ENCODE measurements at regions not wholly inside any gene's neighbourhood (a gene's known extent, or its start where the extent isn't known, plus 50 kb on each side); places are given as distances from the start of the nearest gene placed in this dataset.
"Not testable (repeated sequence)": the region's sequence is repeated elsewhere in the genome, so short reads cannot be mapped to it uniquely, and the experiment has no call there.

DNA sequence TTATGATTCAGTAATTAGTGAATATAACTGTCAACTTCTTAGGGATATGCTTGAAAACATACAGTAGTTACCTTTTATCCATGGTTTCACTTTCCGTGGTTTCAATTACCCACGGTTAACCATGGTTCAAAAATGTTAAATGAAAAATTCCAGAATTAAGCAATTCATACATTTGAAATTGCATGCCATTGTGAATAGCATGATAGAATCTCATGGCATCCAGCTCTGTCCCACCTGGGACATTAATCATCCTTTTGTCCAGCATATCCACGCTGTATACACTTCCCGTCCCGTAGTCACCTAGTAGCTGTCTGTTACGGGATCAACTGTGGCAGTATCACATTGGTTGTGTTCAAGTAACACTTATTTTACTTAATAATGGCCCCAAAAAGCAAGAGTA lies 781.7 kb upstream of the CITED2 start:
- no peak for TF ChIP-seq CTCF (IDR thresholded peaks at IDR 0.05)
- no peak for TF ChIP-seq POLR2A (IDR thresholded peaks at IDR 0.05)
- no peaks in the 10 kb centered on the region for H3K27me3 ChIP-seq
- no peak overlapping the region for H3K27ac ChIP-seq
- H3K36me3 ChIP-seq = no peaks in the 10 kb centered on the region
- peaks cover 0 to 11% (median 0%) of the 10 kb centered on the region in 12 donors for H3K9me3 ChIP-seq
- intact Hi-C loops (cut with DNase I) = no loop called here
- DNase-seq = no peak
- H3K4me3 ChIP-seq = no peak overlapping the region
- WGBS, 4 donors = 95 to 98% (median 97%) methylated on average over 6 of the region's 6 CpGs
- H3K4me1 ChIP-seq = no peaks in the 10 kb centered on the region
- no peak for ATAC-seq

- Histone ChIP-seq H3K36me3 (no peaks in the 10 kb centered on the region), H3K27me3 (no peaks in the 10 kb centered on the region), H3K4me1 (no peaks in the 10 kb centered on the region), H3K4me3 (no peak overlapping the region), H3K9me3 (peaks cover 0 to 11% (median 0%) of the 10 kb centered on the region in 12 donors), H3K27ac (no peak overlapping the region)
- no peak for DNase-seq
- no peak for TF ChIP-seq CTCF (IDR thresholded peaks at IDR 0.05)
- no peak for TF ChIP-seq POLR2A (IDR thresholded peaks at IDR 0.05)
- ATAC-seq = no peak
- intact Hi-C loops (cut with DNase I) = no loop called here
Measured at GRCh38 chr6:140155451-140156126, 781.1 kb upstream of the CITED2 start.

DNA sequence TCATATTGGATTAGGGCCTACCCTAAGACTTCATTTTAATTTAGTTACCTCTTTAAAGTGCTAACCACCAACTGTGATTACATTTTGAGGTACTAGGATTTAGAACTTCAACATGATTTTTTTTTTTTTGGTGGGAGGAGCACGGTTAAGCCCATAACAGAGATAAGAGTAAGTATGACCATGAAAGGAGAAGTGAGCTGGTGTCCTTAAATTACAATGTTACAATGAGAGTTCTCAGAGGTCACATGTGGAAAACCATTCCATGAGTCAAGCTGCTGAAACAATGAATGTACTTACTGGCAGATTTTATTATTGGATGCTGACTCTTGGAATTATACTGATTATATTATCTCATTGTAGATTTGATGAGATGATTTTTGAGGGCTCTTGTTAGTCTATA lies 779.3 kb upstream of the CITED2 start:
- intact Hi-C loops (cut with DNase I) = no loop called here
- Histone ChIP-seq H3K9me3 (peaks cover 0 to 15% (median 0%) of the 10 kb centered on the region in 12 donors), H3K4me3 (no peak overlapping the region), H3K27ac (no peak overlapping the region), H3K4me1 (no peaks in the 10 kb centered on the region), H3K27me3 (no peaks in the 10 kb centered on the region), H3K36me3 (no peaks in the 10 kb centered on the region)
- no peak for DNase-seq
- WGBS, 4 donors = 88 to 95% (median 90%) methylated on average over 1 of the region's 1 CpG
- no peak for ATAC-seq
- TF ChIP-seq CTCF (IDR thresholded peaks at IDR 0.05) (no peak), POLR2A (IDR thresholded peaks at IDR 0.05) (no peak)

DNA sequence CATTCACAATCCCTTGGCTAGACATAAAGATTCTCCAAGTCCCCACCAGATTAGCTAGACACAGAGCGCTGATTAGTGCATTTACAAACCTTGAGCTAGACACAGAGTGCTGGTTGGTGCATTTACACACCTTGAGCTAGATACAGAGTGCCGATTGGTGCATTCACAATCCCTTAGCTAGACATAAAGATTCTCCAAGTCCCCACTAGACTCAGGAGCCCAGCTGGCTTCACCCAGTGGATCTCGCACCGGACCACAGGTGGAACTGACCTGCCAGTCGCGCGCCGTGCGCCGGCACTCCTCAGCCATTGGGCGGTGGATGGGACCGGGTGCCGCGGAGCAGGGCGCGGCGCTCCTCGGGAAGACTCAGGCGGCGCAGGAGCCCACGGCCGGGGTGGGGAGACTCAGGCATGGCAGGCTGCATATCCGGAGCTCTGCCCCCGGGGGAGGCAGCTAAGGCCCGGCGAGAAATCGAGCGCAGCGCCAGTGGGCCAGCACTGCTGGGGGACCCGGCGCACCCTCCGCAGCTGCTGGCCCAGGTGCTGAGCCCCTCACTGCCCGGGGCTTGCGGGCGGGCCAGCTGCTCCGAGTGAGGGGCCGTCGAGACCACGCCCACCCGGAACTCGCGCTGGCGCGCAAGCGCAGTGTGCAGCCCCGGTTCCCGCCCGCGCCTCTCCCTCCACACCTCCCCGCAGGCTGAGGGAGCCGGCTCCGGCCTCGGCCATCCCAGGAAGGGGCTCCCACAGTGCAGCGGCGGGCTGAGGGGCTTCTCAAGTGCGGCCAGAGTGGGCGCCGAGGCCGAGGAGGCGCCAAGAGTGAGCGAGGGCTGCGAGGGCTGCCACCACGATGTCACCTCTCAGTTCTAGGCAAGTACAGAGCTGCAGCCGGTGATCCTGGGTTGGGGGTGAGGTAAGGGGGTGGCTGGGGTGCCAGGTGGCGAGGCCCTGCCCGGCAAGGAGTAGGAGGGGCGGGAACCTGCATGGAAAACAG lies 773.7 kb upstream of the CITED2 start:
- DNase-seq; H3K4me1 ChIP-seq; H3K27me3 ChIP-seq; H3K27ac ChIP-seq; H3K36me3 ChIP-seq; ATAC-seq; H3K4me3 ChIP-seq; intact Hi-C loops (cut with DNase I): not testable (repeated sequence)
- H3K9me3 ChIP-seq = peaks cover 0 to 13% (median 0%) of the 10 kb centered on the region in 12 donors
- 98% methylated on average over 47 to 67 of the region's 67 CpGs for WGBS, 4 donors

Measured in heart left ventricle (tissue), 16 donors.